Type B pancreatic cell (in vitro differentiated cells): ENCODE measurements at regions not wholly inside any gene's neighbourhood (a gene's known extent, or its start where the extent isn't known, plus 50 kb on each side); places are given as distances from the start of the nearest gene placed in this dataset.

ENCODE experiments used
- DNase-seq: peaks from one replicate; pipeline ENCODE4 v3.0.0; 2021; ENCODE audit warnings: mixed read lengths; ENCODE audit not compliant: unreplicated experiment; ENCODE audit errors: extremely low spot score
- H3K27ac Mint-ChIP-seq: 2 replicates; pipeline ENCODE4 v1.8.0; 2021; ENCODE audit warnings: mild to moderate bottlenecking, mixed read lengths
- H3K27me3 Mint-ChIP-seq: 2 replicates; pipeline ENCODE4 v1.8.0; 2021; ENCODE audit warnings: mixed read lengths
- H3K36me3 Mint-ChIP-seq: 2 replicates; pipeline ENCODE4 v1.8.0; 2021; ENCODE audit warnings: mixed read lengths
- H3K4me1 Mint-ChIP-seq: one replicate; pipeline ENCODE4 v1.8.0; 2021; ENCODE audit warnings: mixed read lengths; ENCODE audit not compliant: unreplicated experiment
- H3K4me3 Mint-ChIP-seq: 2 replicates; pipeline ENCODE4 v1.8.0; 2021; ENCODE audit warnings: mild to moderate bottlenecking, mixed read lengths
- H3K9me3 Mint-ChIP-seq: 2 replicates; pipeline ENCODE4 v1.8.0; 2021; ENCODE audit warnings: mixed read lengths
- CTCF ChIP-seq: fragments of 200-600 bp; sonication (generic); conservative IDR thresholded peaks from 2 replicates; pipeline ENCODE4 v1.5.0; 2021; ENCODE audit warnings: antibody characterized with exemption, mild to moderate bottlenecking

- Mint-ChIP-seq H3K4me1 (no peaks in the 10 kb centered on the region), H3K36me3 (no peaks in the 10 kb centered on the region), H3K27ac (no peak overlapping the region), H3K9me3 (peaks cover 6% of the 10 kb centered on the region), H3K4me3 (no peak overlapping the region), H3K27me3 (no peaks in the 10 kb centered on the region)
- no peak for TF ChIP-seq CTCF
- no peak for DNase-seq
Observed at GRCh38 chr11:109804911-109805310, 288.3 kb upstream of the ZC3H12C start.

GRCh38 chr11:109806205-109806604 lies 287.0 kb upstream of the ZC3H12C start:
- Mint-ChIP-seq H3K4me3 (no peak overlapping the region), H3K9me3 (peaks cover 6% of the 10 kb centered on the region), H3K27ac (no peak overlapping the region), H3K27me3 (no peaks in the 10 kb centered on the region), H3K36me3 (no peaks in the 10 kb centered on the region), H3K4me1 (no peaks in the 10 kb centered on the region)
- TF ChIP-seq CTCF: no peak
- no peak for DNase-seq

- H3K27ac Mint-ChIP-seq: no peak overlapping the region
- no peaks in the 10 kb centered on the region for H3K4me1 Mint-ChIP-seq
- TF ChIP-seq CTCF: no peak
- DNase-seq: no peak
- H3K36me3 Mint-ChIP-seq: no peaks in the 10 kb centered on the region
- no peak overlapping the region for H3K4me3 Mint-ChIP-seq
- peaks cover 6% of the 10 kb centered on the region for H3K9me3 Mint-ChIP-seq
- peaks cover 7% of the 10 kb centered on the region for H3K27me3 Mint-ChIP-seq
Observed at GRCh38 chr11:109808569-109808968, 284.6 kb upstream of the ZC3H12C start.

GRCh38 chr11:109814824-109815223 lies 278.4 kb upstream of the ZC3H12C start:
- Mint-ChIP-seq H3K4me1 (no peaks in the 10 kb centered on the region), H3K27me3 (peaks cover 7% of the 10 kb centered on the region), H3K9me3 (no peaks in the 10 kb centered on the region), H3K36me3 (no peaks in the 10 kb centered on the region), H3K4me3 (no peak overlapping the region), H3K27ac (no peak overlapping the region)
- DNase-seq: no peak
- TF ChIP-seq CTCF: no peak

GRCh38 chr11:109815500-109816150 lies 277.6 kb upstream of the ZC3H12C start:
- Mint-ChIP-seq H3K4me1 (no peaks in the 10 kb centered on the region), H3K9me3 (no peaks in the 10 kb centered on the region), H3K27ac (no peak overlapping the region), H3K27me3 (peaks cover 7% of the 10 kb centered on the region), H3K4me3 (no peak overlapping the region), H3K36me3 (no peaks in the 10 kb centered on the region)
- DNase-seq: no peak
- TF ChIP-seq CTCF: no peak

GRCh38 chr11:109818290-109818689 lies 274.9 kb upstream of the ZC3H12C start:
- Mint-ChIP-seq H3K4me1 (no peaks in the 10 kb centered on the region), H3K9me3 (no peaks in the 10 kb centered on the region), H3K36me3 (no peaks in the 10 kb centered on the region), H3K4me3 (no peak overlapping the region), H3K27ac (no peak overlapping the region), H3K27me3 (no peaks in the 10 kb centered on the region)
- no peak for TF ChIP-seq CTCF
- DNase-seq: no peak
